ENCODE measurements at regions not wholly inside any gene's neighbourhood (a gene's known extent, or its start where the extent isn't known, plus 50 kb on each side); places are given as distances from the start of the nearest gene placed in this dataset.

GRCh38 chr5:82404382-82404945 lies 126.3 kb upstream of the RPS23 start:
- POLR2A ChIA-PET, result interaction anchor here (0.9 to 1.6 kb wide), 3 partner anchors 9 to 18 kb away, joined by 3 to 11 read pairs (median 3); no protein-coding TSS in a partner anchor
- CTCF ChIA-PET, result interaction anchor here (1.4 kb wide), 1 partner anchor 54 kb away, joined by 4 read pairs; no protein-coding TSS in a partner anchor
- TF ChIP-seq CTCF (IDR thresholded peaks at IDR 0.05; ENCODE audit: insufficient read depth, low read length, missing control alignments), result no peak
- no peak overlapping the region for H3K4me3 ChIP-seq (ENCODE audit: low read depth, low read length)
- DNase-seq (ENCODE audit: low read depth, low spot score), result no peak

DNA sequence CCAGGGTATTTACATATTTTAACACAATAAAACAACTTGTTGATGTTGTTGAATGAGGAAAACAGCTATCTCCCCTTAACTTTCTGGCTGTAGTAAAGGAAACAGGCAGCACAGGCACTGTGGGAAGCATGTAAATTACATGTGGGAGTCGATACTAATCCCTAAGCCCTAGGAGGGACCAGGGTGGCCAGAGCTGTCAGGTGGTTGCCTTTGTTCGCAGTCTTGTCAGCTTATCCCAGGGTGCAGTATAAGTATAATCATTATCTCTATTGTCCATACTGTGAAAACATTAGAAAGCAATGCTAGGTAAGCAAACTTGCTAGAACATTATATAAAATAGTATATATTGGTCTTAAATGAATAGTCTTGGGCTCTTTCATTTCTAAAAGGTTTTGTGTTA lies 125.6 kb upstream of the RPS23 start:
- ChIA-PET CTCF (interaction anchor here (1.4 kb wide), 2 partner anchors 9 to 53 kb away, joined by 4 read pairs; no protein-coding TSS in a partner anchor), POLR2A (no interaction called here)
- no peak for TF ChIP-seq CTCF (IDR thresholded peaks at IDR 0.05; ENCODE audit: insufficient read depth, low read length, missing control alignments)
- H3K4me3 ChIP-seq (ENCODE audit: low read depth, low read length), result no peak overlapping the region
- DNase-seq (ENCODE audit: low read depth, low spot score), result no peak

DNA sequence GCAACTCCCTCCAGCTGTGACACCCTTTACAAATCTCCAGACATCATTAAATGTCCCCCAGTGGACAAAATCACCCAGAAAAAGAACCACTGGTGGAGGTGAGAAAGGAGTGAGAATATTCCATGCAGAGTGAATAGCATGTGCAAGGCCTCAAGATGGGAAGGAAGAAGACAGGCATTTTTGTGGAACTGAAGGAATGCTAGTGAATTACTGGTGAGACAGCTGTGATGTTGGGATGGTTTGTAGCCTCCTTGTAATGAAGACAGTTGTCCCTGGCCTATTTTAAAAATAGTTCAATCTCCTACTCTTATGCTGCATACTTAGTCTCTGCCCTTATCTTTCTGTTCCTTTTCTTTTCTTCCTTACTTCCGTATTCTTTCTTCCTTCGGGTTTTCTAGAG lies 124.9 kb upstream of the RPS23 start:
- ChIA-PET POLR2A (no interaction called here), CTCF (interaction anchor here (1.4 kb wide), 1 partner anchor 9 kb away, joined by 4 read pairs; no protein-coding TSS in a partner anchor)
- H3K4me3 ChIP-seq (ENCODE audit: low read depth, low read length), result no peak overlapping the region
- no peak for DNase-seq (ENCODE audit: low read depth, low spot score)
- TF ChIP-seq CTCF (IDR thresholded peaks at IDR 0.05; ENCODE audit: insufficient read depth, low read length, missing control alignments), result no peak

GRCh38 chr5:82399111-82399510 lies 121.0 kb upstream of the RPS23 start:
- ChIA-PET POLR2A (no interaction called here), CTCF (no interaction called here)
- no peak for DNase-seq (ENCODE audit: low read depth, low spot score)
- no peak for TF ChIP-seq CTCF (IDR thresholded peaks at IDR 0.05; ENCODE audit: insufficient read depth, low read length, missing control alignments)
- no peak overlapping the region for H3K4me3 ChIP-seq (ENCODE audit: low read depth, low read length)

- no peak overlapping the region for H3K4me3 ChIP-seq (ENCODE audit: low read depth, low read length)
- POLR2A ChIA-PET, result interaction anchor here (0.6 to 1.6 kb wide), 3 partner anchors 9 to 1076 kb away, joined by 3 to 5 read pairs (median 5); no protein-coding TSS in a partner anchor
- DNase-seq (ENCODE audit: low read depth, low spot score), result no peak
- CTCF ChIA-PET, result no interaction called here
- no peak for TF ChIP-seq CTCF (IDR thresholded peaks at IDR 0.05; ENCODE audit: insufficient read depth, low read length, missing control alignments)
These were observed 119.7 kb upstream of the RPS23 start for GRCh38 chr5:82397741-82398320.

GRCh38 chr5:82396871-82397514 lies 118.8 kb upstream of the RPS23 start:
- DNase-seq (ENCODE audit: low read depth, low spot score), result peak; percentile 100
- CTCF ChIA-PET, result no interaction called here
- TF ChIP-seq CTCF (IDR thresholded peaks at IDR 0.05; ENCODE audit: insufficient read depth, low read length, missing control alignments), result no peak
- POLR2A ChIA-PET, result interaction anchor here (0.6 to 1.6 kb wide), 3 partner anchors 8 to 1077 kb away, joined by 3 to 5 read pairs (median 5); no protein-coding TSS in a partner anchor
- H3K4me3 ChIP-seq (ENCODE audit: low read depth, low read length), result no peak overlapping the region
